Posterior cingulate gyrus (tissue), 11 donors: ENCODE measurements at regions not wholly inside any gene's neighbourhood (a gene's known extent, or its start where the extent isn't known, plus 50 kb on each side); places are given as distances from the start of the nearest gene placed in this dataset.
"Not testable (repeated sequence)": the region's sequence is repeated elsewhere in the genome, so short reads cannot be mapped to it uniquely, and the experiment has no call there.

ENCODE experiments used
- DNase-seq, 10 donors: peaks; one replicate each; pipeline versions ENCODE4 v3.0.0 to v3.0.0-alpha.2; 2020 to 2021; ENCODE audit warnings: mixed read lengths in 3 of 10
- intact Hi-C: fragments of 100-400 bp; cut with DNase I; formaldehyde crosslinking; loops from one replicate; pipeline ENCODE4 v1.15.1; 2023

GRCh38 chrX:40530509-40530908, 50.3 kb upstream of the ATP6AP2 start:
- no peak for DNase-seq
- intact Hi-C loops: no loop called here

- DNase-seq: no peak
- intact Hi-C loops: no loop called here
Measured at GRCh38 chrX:40527543-40527942, 53.2 kb upstream of the ATP6AP2 start.

GRCh38 chrX:40526412-40526811, 54.4 kb upstream of the ATP6AP2 start:
- intact Hi-C loops: no loop called here
- no peak for DNase-seq

- intact Hi-C loops, DNase-seq: not testable (repeated sequence)
Measured at GRCh38 chrX:40525901-40526300, 54.9 kb upstream of the ATP6AP2 start.

GRCh38 chrX:40524423-40524822, 56.3 kb upstream of the ATP6AP2 start:
- intact Hi-C loops: no loop called here
- DNase-seq: no peak

GRCh38 chrX:40523852-40524251, 56.9 kb upstream of the ATP6AP2 start:
- DNase-seq: no peak
- intact Hi-C loops: no loop called here

GRCh38 chrX:40521868-40522450, 58.8 kb upstream of the ATP6AP2 start:
- intact Hi-C loops: no loop called here
- DNase-seq: peak in 3 of 10 donors; percentile 11 to 87 (median 27)

- intact Hi-C loops: no loop called here
Measured at GRCh38 chrX:40514376-40514775, 66.4 kb upstream of the ATP6AP2 start.

GRCh38 chrX:40513835-40514234, 66.9 kb upstream of the ATP6AP2 start:
- intact Hi-C loops: no loop called here
- no peak for DNase-seq

More at GRCh38 chrX:40514376-40514775, 66.4 kb upstream of the ATP6AP2 start:
- no peak for DNase-seq

- no peak for DNase-seq
- intact Hi-C loops: no loop called here
Measured at GRCh38 chrX:40513012-40513411, 67.8 kb upstream of the ATP6AP2 start.

GRCh38 chrX:40511258-40511657, 69.5 kb upstream of the ATP6AP2 start:
- intact Hi-C loops: no loop called here
- DNase-seq: no peak

- intact Hi-C loops: no loop called here
- no peak for DNase-seq
Measured at GRCh38 chrX:40508560-40508959, 72.2 kb upstream of the ATP6AP2 start.

GRCh38 chrX:40506201-40506985, 74.4 kb upstream of the ATP6AP2 start:
- intact Hi-C loops: no loop called here
- no peak for DNase-seq

- DNase-seq: no peak
- intact Hi-C loops: no loop called here
Measured at GRCh38 chrX:40504801-40505605, 75.8 kb upstream of the ATP6AP2 start.

GRCh38 chrX:40503094-40503493, 77.7 kb upstream of the ATP6AP2 start:
- intact Hi-C loops: no loop called here
- no peak for DNase-seq

GRCh38 chrX:40502688-40503087, 78.1 kb upstream of the ATP6AP2 start:
- intact Hi-C loops: no loop called here
- DNase-seq: no peak

- no peak for DNase-seq
Measured at GRCh38 chrX:40501164-40501855, 79.5 kb upstream of the ATP6AP2 start.

GRCh38 chrX:40496728-40497127, 84.0 kb upstream of the ATP6AP2 start:
- peak in 5 of 10 donors; percentile 9 to 84 (median 24) for DNase-seq
- intact Hi-C loops: no loop called here

More at GRCh38 chrX:40501164-40501855, 79.5 kb upstream of the ATP6AP2 start:
- intact Hi-C loops: no loop called here

- DNase-seq: no peak
- intact Hi-C loops: no loop called here
Measured at GRCh38 chrX:40495659-40496058, 85.1 kb upstream of the ATP6AP2 start.

GRCh38 chrX:40494005-40494404, 86.8 kb upstream of the ATP6AP2 start:
- intact Hi-C loops: no loop called here
- no peak for DNase-seq

GRCh38 chrX:40488296-40488695, 92.5 kb upstream of the ATP6AP2 start:
- intact Hi-C loops: no loop called here
- DNase-seq: no peak
